GM19467 (cell line): ENCODE measurements at regions not wholly inside any gene's neighbourhood (a gene's known extent, or its start where the extent isn't known, plus 50 kb on each side); places are given as distances from the start of the nearest gene placed in this dataset.

Source experiments
- ATAC-seq: cut with Tn5 transposase; IDR thresholded peaks from one replicate; pipeline ENCODE4 v1.9.1; 2021; ENCODE audit warnings: mild to moderate bottlenecking, moderate library complexity; ENCODE audit not compliant: unreplicated experiment

- ATAC-seq, result no peak
These were observed 478.7 kb downstream of the PDCD6IP start for GRCh38 chr3:34277110-34277509.

GRCh38 chr3:34279901-34280300 is 481.5 kb downstream of the PDCD6IP start:
- no peak for ATAC-seq

GRCh38 chr3:34283751-34284150 is 485.3 kb downstream of the PDCD6IP start:
- no peak for ATAC-seq

- ATAC-seq, result no peak
These were observed 486.8 kb downstream of the PDCD6IP start for GRCh38 chr3:34284959-34285826.

GRCh38 chr3:34285827-34286188 is 487.4 kb downstream of the PDCD6IP start:
- ATAC-seq, result no peak

GRCh38 chr3:34292605-34293300 is 494.3 kb downstream of the PDCD6IP start:
- ATAC-seq, result no peak

GRCh38 chr3:34294240-34294639 is 495.8 kb downstream of the PDCD6IP start:
- no peak for ATAC-seq

GRCh38 chr3:34296796-34297195 is 498.4 kb downstream of the PDCD6IP start:
- no peak for ATAC-seq

- no peak for ATAC-seq
These were observed 500.2 kb downstream of the PDCD6IP start for GRCh38 chr3:34298653-34299052.

GRCh38 chr3:34300621-34301020 is 502.2 kb downstream of the PDCD6IP start:
- no peak for ATAC-seq

- ATAC-seq, result no peak
These were observed 502.9 kb downstream of the PDCD6IP start for GRCh38 chr3:34301313-34301712.

- ATAC-seq, result no peak
These were observed 506.8 kb downstream of the PDCD6IP start for GRCh38 chr3:34305266-34305665.

- ATAC-seq, result no peak
These were observed 514.3 kb downstream of the PDCD6IP start for GRCh38 chr3:34312684-34313083.

- no peak for ATAC-seq
These were observed 521.5 kb downstream of the PDCD6IP start for GRCh38 chr3:34319881-34320280.

- ATAC-seq, result peak; percentile 73
These were observed 525.1 kb downstream of the PDCD6IP start for GRCh38 chr3:34323517-34323916.

GRCh38 chr3:34346656-34347055 is 548.2 kb downstream of the PDCD6IP start:
- ATAC-seq, result no peak

GRCh38 chr3:34351882-34352777 is 553.7 kb downstream of the PDCD6IP start:
- ATAC-seq, result no peak

- ATAC-seq, result no peak
These were observed 554.4 kb downstream of the PDCD6IP start for GRCh38 chr3:34352778-34353331.

- no peak for ATAC-seq
These were observed 559.0 kb downstream of the PDCD6IP start for GRCh38 chr3:34357461-34357860.

GRCh38 chr3:34359064-34359463 is 560.6 kb downstream of the PDCD6IP start:
- ATAC-seq, result no peak

GRCh38 chr3:34360713-34361112 is 562.3 kb downstream of the PDCD6IP start:
- ATAC-seq, result no peak
